Upper lobe of right lung (tissue), 1 donor: ENCODE measurements at regions not wholly inside any gene's neighbourhood (a gene's known extent, or its start where the extent isn't known, plus 50 kb on each side); places are given as distances from the start of the nearest gene placed in this dataset.
A peak's percentile ranks its signal among the peaks of the same experiment; 100 is the strongest.

Source experiments
- ATAC-seq: fragments of 200-7000 bp; cut with Tn5 transposase; one replicate; pipeline ENCODE4 v1.9.1; 2020; ENCODE audit warnings: mild to moderate bottlenecking, moderate library complexity
- DNase-seq: peaks from one replicate; pipeline ENCODE4 v3.0.0-alpha.2; 2020
- H3K27ac ChIP-seq: fragments of 200-600 bp; one replicate; pipeline ENCODE4 v1.8.0; 2022
- H3K27me3 ChIP-seq: fragments of 200-600 bp; one replicate; pipeline ENCODE4 v1.8.0; 2022; ENCODE audit warnings: mild to moderate bottlenecking
- H3K36me3 ChIP-seq: fragments of 200-600 bp; one replicate; pipeline ENCODE4 v1.8.0; 2022
- H3K4me1 ChIP-seq: fragments of 200-600 bp; one replicate; pipeline ENCODE4 v1.8.0; 2022
- H3K4me3 ChIP-seq: fragments of 200-600 bp; one replicate; pipeline ENCODE4 v1.8.0; 2022; ENCODE audit warnings: mild to moderate bottlenecking
- H3K9me3 ChIP-seq: fragments of 200-600 bp; one replicate; pipeline ENCODE4 v1.8.0; 2022
- CTCF ChIP-seq: fragments of 200-600 bp; IDR thresholded peaks from one replicate; pipeline ENCODE4 v1.8.0; 2022; ENCODE audit warnings: antibody characterized with exemption
- intact Hi-C: fragments of 100-400 bp; cut with DNase I; formaldehyde crosslinking; loops from one replicate; pipeline ENCODE4 v1.11.0; 2022
- donor health status: DM: no; HTN: yes; CAD: no; lungs with severe emphysema.

- DNase-seq (no peak), ATAC-seq (peak; percentile 65)
- TF ChIP-seq CTCF = no peak
- H3K9me3 ChIP-seq = no peaks in the 10 kb centered on the region
- intact Hi-C loops = no loop called here
- no peaks in the 10 kb centered on the region for H3K4me1 ChIP-seq
- no peak overlapping the region for H3K4me3 ChIP-seq
- no peaks in the 10 kb centered on the region for H3K27me3 ChIP-seq
- H3K27ac ChIP-seq = peak overlapping the region; percentile 53
- no peaks in the 10 kb centered on the region for H3K36me3 ChIP-seq
These were observed 202.7 kb downstream of the SEMA6A start for GRCh38 chr5:116371935-116372334.

- Histone ChIP-seq H3K4me1 (no peaks in the 10 kb centered on the region), H3K27me3 (no peaks in the 10 kb centered on the region), H3K9me3 (no peaks in the 10 kb centered on the region), H3K36me3 (no peaks in the 10 kb centered on the region), H3K4me3 (no peak overlapping the region), H3K27ac (peak overlapping the region; percentile 53)
- DNase-seq (no peak), ATAC-seq (no peak)
- no peak for TF ChIP-seq CTCF
- intact Hi-C loops = no loop called here
These were observed 203.2 kb downstream of the SEMA6A start for GRCh38 chr5:116371431-116371830.

GRCh38 chr5:116370886-116371285 lies 203.7 kb downstream of the SEMA6A start:
- Histone ChIP-seq H3K36me3 (no peaks in the 10 kb centered on the region), H3K4me3 (no peak overlapping the region), H3K9me3 (no peaks in the 10 kb centered on the region), H3K27ac (no peak overlapping the region), H3K4me1 (no peaks in the 10 kb centered on the region), H3K27me3 (no peaks in the 10 kb centered on the region)
- TF ChIP-seq CTCF = no peak
- no peak for DNase-seq
- intact Hi-C loops = no loop called here
- no peak for ATAC-seq

- no peaks in the 10 kb centered on the region for H3K36me3 ChIP-seq
- no peak for TF ChIP-seq CTCF
- no peak for ATAC-seq
- no peak overlapping the region for H3K4me3 ChIP-seq
- DNase-seq = no peak
- no peaks in the 10 kb centered on the region for H3K9me3 ChIP-seq
- H3K4me1 ChIP-seq = no peaks in the 10 kb centered on the region
- intact Hi-C loops = no loop called here
- no peaks in the 10 kb centered on the region for H3K27me3 ChIP-seq
- H3K27ac ChIP-seq = no peak overlapping the region
These were observed 204.5 kb downstream of the SEMA6A start for GRCh38 chr5:116370149-116370548.

DNA sequence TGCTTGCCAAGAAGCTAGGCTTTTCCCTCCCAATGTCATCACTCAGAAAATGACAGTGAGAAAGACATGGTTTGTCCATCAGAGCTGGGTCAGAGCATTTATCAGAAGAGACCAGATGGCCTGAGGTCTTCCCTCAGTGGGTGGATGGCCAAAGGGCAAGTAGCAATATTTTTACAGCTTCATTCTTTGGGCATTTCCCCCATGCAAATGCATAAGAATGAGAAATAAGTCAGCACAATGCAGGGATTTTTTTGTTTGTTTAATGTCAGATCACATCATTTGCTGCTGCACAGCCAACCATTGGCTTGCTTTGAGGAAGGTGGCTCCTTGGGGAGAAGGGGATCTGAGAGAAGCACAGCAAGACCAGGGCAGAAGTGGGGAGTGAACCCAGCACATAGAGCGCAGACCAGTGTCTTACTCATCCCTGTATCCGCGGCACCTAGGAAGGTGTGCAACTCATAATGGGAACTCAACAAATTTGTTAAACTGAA lies 209.6 kb downstream of the SEMA6A start:
- H3K27me3 ChIP-seq = no peaks in the 10 kb centered on the region
- intact Hi-C loops = no loop called here

More for the DNA sequence above, 209.6 kb downstream of the SEMA6A start:
- Histone ChIP-seq H3K4me3 (no peak overlapping the region), H3K27ac (no peak overlapping the region), H3K4me1 (peaks cover 10% of the 10 kb centered on the region), H3K36me3 (no peaks in the 10 kb centered on the region), H3K9me3 (no peaks in the 10 kb centered on the region)
- no peak for TF ChIP-seq CTCF
- DNase-seq (no peak), ATAC-seq (no peak)
